ENCODE measurements at regions not wholly inside any gene's neighbourhood (a gene's known extent, or its start where the extent isn't known, plus 50 kb on each side); places are given as distances from the start of the nearest gene placed in this dataset.
"Not testable (repeated sequence)": the region's sequence is repeated elsewhere in the genome, so short reads cannot be mapped to it uniquely, and the experiment has no call there.

GRCh38 chr6:22155551-22155950 lies 141.3 kb downstream of the PRL start:
- TF ChIP-seq EZH2 (IDR thresholded peaks at IDR 0.05) = no peak
- no peak overlapping the region for H3K4me3 ChIP-seq

GRCh38 chr6:22157233-22157632 lies 139.6 kb downstream of the PRL start:
- H3K9me3 ChIP-seq (ENCODE audit: low read depth, low read length) = 0 out of 2 replicates have a peak, but pooled peaks cover 2% of the 10 kb centered on the region
- no peaks in the 10 kb centered on the region for H3K36me3 ChIP-seq (ENCODE audit: insufficient read depth, low read length)
- no peak for DNase-seq (ENCODE audit: low read depth, low spot score)
- H3K4me3 ChIP-seq = no peak overlapping the region
- H3K27ac ChIP-seq = no peak overlapping the region
- no peak for TF ChIP-seq POLR2AphosphoS5 (IDR thresholded peaks at IDR 0.05; ENCODE audit: borderline replicate concordance, low read depth, low read length)
- TF ChIP-seq FOXP2 (optimal IDR thresholded peaks at IDR 0.05; ENCODE audit: control extremely low read depth, extremely low read length, insufficient read depth) = no peak
- no peak for TF ChIP-seq EZH2 (IDR thresholded peaks at IDR 0.05)
- no peak overlapping the region for H3K9ac ChIP-seq (ENCODE audit: insufficient read length)

More at GRCh38 chr6:22155551-22155950, 141.3 kb downstream of the PRL start:
- H3K27ac ChIP-seq = no peak overlapping the region
- H3K36me3 ChIP-seq (ENCODE audit: insufficient read depth, low read length) = no peaks in the 10 kb centered on the region
- no peaks in the 10 kb centered on the region for H3K9me3 ChIP-seq (ENCODE audit: low read depth, low read length)
- no peak overlapping the region for H3K9ac ChIP-seq (ENCODE audit: insufficient read length)
- DNase-seq (ENCODE audit: low read depth, low spot score) = no peak

GRCh38 chr6:22164236-22164635 lies 132.6 kb downstream of the PRL start:
- no peaks in the 10 kb centered on the region for H3K36me3 ChIP-seq (ENCODE audit: insufficient read depth, low read length)
- DNase-seq (ENCODE audit: low read depth, low spot score) = no peak
- H3K4me3 ChIP-seq = no peak overlapping the region
- 0 out of 2 replicates have a peak, but pooled peaks cover 2% of the 10 kb centered on the region for H3K9me3 ChIP-seq (ENCODE audit: low read depth, low read length)
- H3K9ac ChIP-seq (ENCODE audit: insufficient read length) = no peak overlapping the region
- H3K27ac ChIP-seq = no peak overlapping the region
- TF ChIP-seq FOXP2 (optimal IDR thresholded peaks at IDR 0.05; ENCODE audit: control extremely low read depth, extremely low read length, insufficient read depth) (no peak), POLR2AphosphoS5 (IDR thresholded peaks at IDR 0.05; ENCODE audit: borderline replicate concordance, low read depth, low read length) (no peak), EZH2 (IDR thresholded peaks at IDR 0.05) (no peak)

- not testable (repeated sequence) for H3K9ac ChIP-seq (ENCODE audit: insufficient read length); H3K27ac ChIP-seq; H3K4me3 ChIP-seq; DNase-seq (ENCODE audit: low read depth, low spot score); H3K36me3 ChIP-seq (ENCODE audit: insufficient read depth, low read length); H3K9me3 ChIP-seq (ENCODE audit: low read depth, low read length)
These were observed 125.8 kb downstream of the PRL start for GRCh38 chr6:22171006-22171405.

GRCh38 chr6:22171885-22172284 lies 125.0 kb downstream of the PRL start:
- H3K9ac ChIP-seq (ENCODE audit: insufficient read length); H3K4me3 ChIP-seq; H3K27ac ChIP-seq; H3K36me3 ChIP-seq (ENCODE audit: insufficient read depth, low read length); H3K9me3 ChIP-seq (ENCODE audit: low read depth, low read length); DNase-seq (ENCODE audit: low read depth, low spot score): not testable (repeated sequence)

GRCh38 chr6:22173311-22173710 lies 123.5 kb downstream of the PRL start:
- no peak overlapping the region for H3K4me3 ChIP-seq
- no peak overlapping the region for H3K27ac ChIP-seq
- DNase-seq (ENCODE audit: low read depth, low spot score) = no peak
- H3K36me3 ChIP-seq (ENCODE audit: insufficient read depth, low read length) = no peaks in the 10 kb centered on the region
- H3K9me3 ChIP-seq (ENCODE audit: low read depth, low read length) = no peaks in the 10 kb centered on the region
- TF ChIP-seq FOXP2 (optimal IDR thresholded peaks at IDR 0.05; ENCODE audit: control extremely low read depth, extremely low read length, insufficient read depth) = no peak
- no peak for TF ChIP-seq EZH2 (IDR thresholded peaks at IDR 0.05)
- TF ChIP-seq POLR2AphosphoS5 (IDR thresholded peaks at IDR 0.05; ENCODE audit: borderline replicate concordance, low read depth, low read length) = no peak
- H3K9ac ChIP-seq (ENCODE audit: insufficient read length) = no peak overlapping the region

- not testable (repeated sequence) for H3K36me3 ChIP-seq (ENCODE audit: insufficient read depth, low read length); H3K9ac ChIP-seq (ENCODE audit: insufficient read length); DNase-seq (ENCODE audit: low read depth, low spot score); H3K27ac ChIP-seq; H3K4me3 ChIP-seq; H3K9me3 ChIP-seq (ENCODE audit: low read depth, low read length)
These were observed 116.6 kb downstream of the PRL start for GRCh38 chr6:22180250-22180649.

- Histone ChIP-seq H3K4me3 (no peak overlapping the region), H3K9me3 (ENCODE audit: low read depth, low read length) (no peaks in the 10 kb centered on the region; the same call in 1 of the 2 replicates), H3K9ac (ENCODE audit: insufficient read length) (no peak overlapping the region), H3K36me3 (ENCODE audit: insufficient read depth, low read length) (no peaks in the 10 kb centered on the region), H3K27ac (no peak overlapping the region)
- no peak for TF ChIP-seq EZH2 (IDR thresholded peaks at IDR 0.05)
- TF ChIP-seq FOXP2 (optimal IDR thresholded peaks at IDR 0.05; ENCODE audit: control extremely low read depth, extremely low read length, insufficient read depth) = no peak
- TF ChIP-seq POLR2AphosphoS5 (IDR thresholded peaks at IDR 0.05; ENCODE audit: borderline replicate concordance, low read depth, low read length) = no peak
- no peak for DNase-seq (ENCODE audit: low read depth, low spot score)
These were observed 112.5 kb downstream of the PRL start for GRCh38 chr6:22184371-22184770.

GRCh38 chr6:22189946-22190345 lies 106.9 kb downstream of the PRL start:
- Histone ChIP-seq H3K9me3 (ENCODE audit: low read depth, low read length) (no peaks in the 10 kb centered on the region), H3K9ac (ENCODE audit: insufficient read length) (no peak overlapping the region), H3K36me3 (ENCODE audit: insufficient read depth, low read length) (no peaks in the 10 kb centered on the region), H3K4me3 (no peak overlapping the region), H3K27ac (no peak overlapping the region)
- no peak for DNase-seq (ENCODE audit: low read depth, low spot score)
- TF ChIP-seq FOXP2 (optimal IDR thresholded peaks at IDR 0.05; ENCODE audit: control extremely low read depth, extremely low read length, insufficient read depth) = no peak
- TF ChIP-seq POLR2AphosphoS5 (IDR thresholded peaks at IDR 0.05; ENCODE audit: borderline replicate concordance, low read depth, low read length) = no peak
- TF ChIP-seq EZH2 (IDR thresholded peaks at IDR 0.05) = no peak
